Gastroesophageal sphincter (tissue), 4 donors: ENCODE measurements at regions not wholly inside any gene's neighbourhood (a gene's known extent, or its start where the extent isn't known, plus 50 kb on each side); places are given as distances from the start of the nearest gene placed in this dataset.
"Not testable (repeated sequence)": the region's sequence is repeated elsewhere in the genome, so short reads cannot be mapped to it uniquely, and the experiment has no call there.

Source experiments
- ATAC-seq: fragments of 150-250 bp; one replicate; pipeline ENCODE4 v1.9.1; 2016; ENCODE audit warnings: mild to moderate bottlenecking, moderate library complexity
- H3K27ac ChIP-seq, 4 donors: fragments of 200-600 bp; sonication (generic) in 3 of 4; 1 replicate in 3 of 4; 2 replicates in 1 of 4; pipeline ENCODE4 v1.5.1; 2016 to 2019
- H3K27me3 ChIP-seq: fragments of 200-600 bp; sonication (generic); one replicate; pipeline ENCODE4 v1.5.1; 2019
- H3K36me3 ChIP-seq, 2 donors: fragments of 200-600 bp; sonication (generic); one replicate each; pipeline ENCODE4 v1.5.1; 2019; ENCODE audit warnings: control low read depth in 1 of 2
- H3K4me1 ChIP-seq, 3 donors: fragments of 200-600 bp; sonication (generic); 1 replicate in 2 of 3; 2 replicates in 1 of 3; pipeline ENCODE4 v1.5.1; 2016 to 2019; ENCODE audit warnings: control low read depth in 2 of 3
- H3K4me3 ChIP-seq, 2 donors: fragments of 200-600 bp; sonication (generic); one replicate each; pipeline ENCODE4 v1.5.1; 2019; ENCODE audit warnings: mild to moderate bottlenecking in 1 of 2, moderate library complexity in 1 of 2
- H3K9me3 ChIP-seq, 3 donors: fragments of 200-600 bp; sonication (generic); one replicate each; pipeline ENCODE4 v1.5.1; 2017 to 2019; ENCODE audit warnings: control low read depth in 2 of 3
- CTCF ChIP-seq, 4 experiments: fragments of 200-600 bp in 2 of 4; fragments of 450-650 bp in 2 of 4; sonication (generic) in 1 of 4; IDR thresholded peaks; one replicate each; pipeline ENCODE4 v1.5.1; 2017 to 2019; ENCODE audit warnings: antibody characterized with exemption in 4 of 4, mild to moderate bottlenecking in 2 of 4, moderate library complexity in 2 of 4
- EP300 ChIP-seq: sonication (generic); formaldehyde crosslinking; IDR thresholded peaks from one replicate; pipeline ENCODE4 v1.6.1; 2017; ENCODE audit warnings: antibody characterized with exemption, mild to moderate bottlenecking
- POLR2A ChIP-seq, 2 donors: fragments of 450-650 bp; IDR thresholded peaks; one replicate each; pipeline ENCODE4 v1.6.1; 2017; ENCODE audit warnings: antibody characterized with exemption in 2 of 2, mild to moderate bottlenecking in 2 of 2, moderate library complexity in 1 of 2
- POLR2AphosphoS5 ChIP-seq: sonication (generic); formaldehyde crosslinking; IDR thresholded peaks from one replicate; pipeline ENCODE4 v1.6.1; 2017; ENCODE audit warnings: antibody characterized with exemption
- WGBS, 2 donors: methylation state at CpG; one replicate each; pipeline ENCODE4 v1.1.5; 2018; ENCODE audit warnings: low coverage in 1 of 2; 5-methylcytosine and 5-hydroxymethylcytosine counted together

GRCh38 chr14:48023881-48024280, 348.5 kb upstream of the MDGA2 start:
- no peak overlapping the region for H3K4me3 ChIP-seq
- H3K36me3 ChIP-seq = no peaks in the 10 kb centered on the region
- no peak for ATAC-seq
- no peak overlapping the region for H3K27ac ChIP-seq
- H3K9me3 ChIP-seq = no peaks in the 10 kb centered on the region
- 35 to 55% methylated on average over 3 of the region's 3 CpGs for WGBS, 2 donors
- no peaks in the 10 kb centered on the region for H3K27me3 ChIP-seq
- no peak for TF ChIP-seq EP300
- TF ChIP-seq POLR2A (IDR thresholded peaks at IDR 0.05) = no peak
- no peak for TF ChIP-seq CTCF (IDR thresholded peaks at IDR 0.05)
- TF ChIP-seq POLR2AphosphoS5 = no peak
- no peaks in the 10 kb centered on the region for H3K4me1 ChIP-seq

- not testable (repeated sequence) for H3K9me3 ChIP-seq, H3K36me3 ChIP-seq, H3K4me1 ChIP-seq, H3K27me3 ChIP-seq, H3K27ac ChIP-seq, H3K4me3 ChIP-seq, ATAC-seq
- 48 to 91% methylated on average over 5 to 12 of the region's 12 CpGs for WGBS, 2 donors
Observed at GRCh38 chr14:48011484-48011883, 336.1 kb upstream of the MDGA2 start.

- no peak for ATAC-seq
- H3K9me3 ChIP-seq = no peaks in the 10 kb centered on the region
- H3K36me3 ChIP-seq = no peaks in the 10 kb centered on the region
- no peaks in the 10 kb centered on the region for H3K27me3 ChIP-seq
- no peak overlapping the region for H3K4me3 ChIP-seq
- no peaks in the 10 kb centered on the region for H3K4me1 ChIP-seq
- no peak for TF ChIP-seq POLR2AphosphoS5
- no peak for TF ChIP-seq CTCF (IDR thresholded peaks at IDR 0.05)
- TF ChIP-seq POLR2A (IDR thresholded peaks at IDR 0.05) = no peak
- no peak for TF ChIP-seq EP300
- no peak overlapping the region for H3K27ac ChIP-seq
Observed at GRCh38 chr14:48008646-48009045, 333.2 kb upstream of the MDGA2 start.

- 36 to 47% methylated on average over 1 of the region's 1 CpG for WGBS, 2 donors
- TF ChIP-seq POLR2A (IDR thresholded peaks at IDR 0.05) = no peak
- TF ChIP-seq EP300 = no peak
- TF ChIP-seq CTCF (IDR thresholded peaks at IDR 0.05) = no peak
- no peak for TF ChIP-seq POLR2AphosphoS5
- Histone ChIP-seq H3K27me3 (no peaks in the 10 kb centered on the region), H3K27ac (no peak overlapping the region), H3K36me3 (no peaks in the 10 kb centered on the region), H3K4me3 (no peak overlapping the region), H3K4me1 (no peaks in the 10 kb centered on the region), H3K9me3 (no peaks in the 10 kb centered on the region)
- ATAC-seq = no peak
Observed at GRCh38 chr14:48005986-48006385, 330.6 kb upstream of the MDGA2 start.

- no peaks in the 10 kb centered on the region for H3K9me3 ChIP-seq
- H3K4me3 ChIP-seq = no peak overlapping the region
- no peaks in the 10 kb centered on the region for H3K36me3 ChIP-seq
- no peak for ATAC-seq
- H3K4me1 ChIP-seq = no peaks in the 10 kb centered on the region
- H3K27ac ChIP-seq = no peak overlapping the region
- H3K27me3 ChIP-seq = no peaks in the 10 kb centered on the region
- TF ChIP-seq POLR2A (IDR thresholded peaks at IDR 0.05) (no peak), EP300 (no peak), CTCF (IDR thresholded peaks at IDR 0.05) (no peak), POLR2AphosphoS5 (no peak)
Observed at GRCh38 chr14:47993883-47994282, 318.5 kb upstream of the MDGA2 start.

- Histone ChIP-seq H3K27ac (no peak overlapping the region), H3K36me3 (no peaks in the 10 kb centered on the region), H3K9me3 (no peaks in the 10 kb centered on the region), H3K4me3 (no peak overlapping the region), H3K27me3 (no peaks in the 10 kb centered on the region), H3K4me1 (no peaks in the 10 kb centered on the region)
- TF ChIP-seq CTCF (IDR thresholded peaks at IDR 0.05) (no peak), EP300 (no peak), POLR2A (IDR thresholded peaks at IDR 0.05) (no peak), POLR2AphosphoS5 (no peak)
- WGBS, 2 donors = 73 to 86% methylated on average over 2 of the region's 2 CpGs
- no peak for ATAC-seq
Observed at GRCh38 chr14:47988175-47988574, 312.8 kb upstream of the MDGA2 start.
